ENCODE measurements at regions not wholly inside any gene's neighbourhood (a gene's known extent, or its start where the extent isn't known, plus 50 kb on each side); places are given as distances from the start of the nearest gene placed in this dataset.

DNA sequence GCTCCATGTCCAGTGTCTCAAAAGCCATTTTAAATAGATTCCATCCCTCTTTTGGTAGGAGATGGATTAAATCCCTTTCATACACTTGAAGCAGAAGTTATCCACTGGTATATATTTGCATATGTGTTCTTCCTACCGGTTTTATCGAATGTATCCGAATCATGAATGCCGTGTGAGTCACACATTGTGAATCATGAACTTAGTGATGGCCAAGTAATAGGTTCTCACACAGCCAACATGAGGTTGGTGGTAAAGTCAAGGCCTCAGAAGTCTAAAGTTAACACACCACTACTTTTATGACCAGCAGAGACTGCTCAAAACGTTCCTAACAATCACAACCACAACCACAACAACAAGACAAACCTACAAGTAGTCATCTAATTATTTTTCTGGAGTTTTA is 345.5 kb downstream of the THBS2 start:
- Histone ChIP-seq H3K27ac (ENCODE audit: low read depth in 1 of 2, low read length in 2 of 2) (no peak overlapping the region), H3K4me1 (ENCODE audit: insufficient read depth, low read length) (peaks cover 14% of the 10 kb centered on the region), H3K9me3 (ENCODE audit: control insufficient read depth in 1 of 2, insufficient read depth in 1 of 2, low read length in 2 of 2) (peaks cover 0 to 6% of the 10 kb centered on the region in 2 experiments), H3K36me3 (ENCODE audit: insufficient read depth, low read length) (no peaks in the 10 kb centered on the region), H3K4me3 (ENCODE audit: low read length) (no peak overlapping the region), H3K27me3 (ENCODE audit: control insufficient read depth in 1 of 2, insufficient read depth in 2 of 2, low read length in 2 of 2) (peaks cover 0 to 2% of the 10 kb centered on the region in 2 experiments)
- ATAC-seq (ENCODE audit: poor library complexity) (no peak), DNase-seq (no peak)
- TF ChIP-seq CTCF (IDR thresholded peaks at IDR 0.05) = no peak
- POLR2A ChIA-PET = no interaction called here
- Mint-ChIP-seq H3K9me3 (no peaks in the 10 kb centered on the region), H3K4me1 (ENCODE audit: low read depth) (no peaks in the 10 kb centered on the region), H3K27me3 (no peaks in the 10 kb centered on the region), H3K36me3 (ENCODE audit: low read depth) (no peaks in the 10 kb centered on the region), H3K4me3 (no peak overlapping the region), H3K27ac (no peak overlapping the region)
- intact Hi-C loops (cut with DNase I, micrococcal nuclease) = no loop called here
- CTCF ChIA-PET = no interaction called here

DNA sequence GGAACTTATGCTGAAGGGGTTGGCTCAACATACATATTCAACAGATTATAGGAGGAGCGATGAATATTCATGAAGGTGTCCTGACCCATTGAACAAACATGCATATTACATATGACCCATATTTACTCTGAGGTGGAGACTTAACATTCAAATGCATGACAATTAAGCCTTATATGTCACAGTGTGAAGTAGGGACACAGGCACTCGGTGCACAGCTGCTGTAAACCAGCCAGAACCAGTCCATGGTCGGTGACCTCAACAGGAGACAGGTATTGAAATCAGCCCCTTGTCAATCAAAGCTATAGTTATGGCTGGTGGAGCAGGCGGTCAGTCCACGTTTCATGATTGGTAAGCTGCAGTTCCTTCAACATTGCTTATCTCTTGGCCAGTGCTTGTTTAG is 347.3 kb downstream of the THBS2 start:
- ATAC-seq (ENCODE audit: poor library complexity) = no peak
- no peak overlapping the region for H3K27ac Mint-ChIP-seq
- POLR2A ChIA-PET = no interaction called here

DNA sequence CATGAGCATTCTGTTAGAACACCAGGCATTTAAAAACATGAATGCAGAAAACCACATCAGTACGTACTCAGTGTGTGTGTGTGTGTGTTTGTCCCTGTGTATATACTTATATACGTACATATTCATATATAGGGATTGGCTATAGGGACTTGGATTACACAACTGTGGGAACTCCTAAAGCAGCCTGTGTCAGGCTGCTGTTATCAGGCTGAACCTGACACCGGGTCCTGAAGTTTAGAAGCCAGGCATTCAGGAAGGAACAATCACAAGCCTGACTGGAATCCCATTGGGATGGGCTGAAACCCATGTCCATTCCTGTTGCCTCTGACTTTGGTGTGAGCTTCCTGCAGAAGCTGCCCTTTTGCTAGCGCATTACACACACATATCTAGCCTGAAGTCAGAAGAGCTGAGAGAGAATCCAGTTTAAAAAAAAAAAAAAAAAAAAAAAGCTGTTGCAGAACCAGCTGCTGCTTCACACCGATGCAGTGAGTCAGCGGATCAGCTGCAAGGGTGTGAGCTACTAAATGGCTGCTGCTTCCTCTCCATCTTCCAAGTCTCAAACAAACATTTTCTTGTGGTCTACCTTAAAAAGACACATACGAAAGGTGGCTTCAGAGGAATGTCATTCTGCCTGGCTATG is 348.1 kb downstream of the THBS2 start:
- Histone ChIP-seq H3K27me3 (ENCODE audit: control insufficient read depth in 1 of 2, insufficient read depth in 2 of 2, low read length in 2 of 2) (peaks cover 0 to 2% of the 10 kb centered on the region in 2 experiments), H3K4me1 (ENCODE audit: insufficient read depth, low read length) (peaks cover 14% of the 10 kb centered on the region), H3K27ac (ENCODE audit: low read depth in 1 of 2, low read length in 2 of 2) (no peak overlapping the region), H3K36me3 (ENCODE audit: insufficient read depth, low read length) (no peaks in the 10 kb centered on the region), H3K4me3 (ENCODE audit: low read length) (no peak overlapping the region), H3K9me3 (ENCODE audit: control insufficient read depth in 1 of 2, insufficient read depth in 1 of 2, low read length in 2 of 2) (peaks cover 0 to 6% of the 10 kb centered on the region in 2 experiments)
- Mint-ChIP-seq H3K4me3 (no peak overlapping the region), H3K27ac (no peak overlapping the region), H3K4me1 (ENCODE audit: low read depth) (no peaks in the 10 kb centered on the region), H3K27me3 (no peaks in the 10 kb centered on the region), H3K9me3 (no peaks in the 10 kb centered on the region), H3K36me3 (ENCODE audit: low read depth) (no peaks in the 10 kb centered on the region)
- no peak for TF ChIP-seq CTCF (IDR thresholded peaks at IDR 0.05)
- intact Hi-C loops (cut with DNase I, micrococcal nuclease) = no loop called here
- ATAC-seq (ENCODE audit: poor library complexity) = peak; percentile 51
- CTCF ChIA-PET = no interaction called here
- POLR2A ChIA-PET = no interaction called here
- DNase-seq = peak in 4 of 14 experiments; percentile 9 to 59 (median 34)

More for the DNA sequence above, 347.3 kb downstream of the THBS2 start:
- Mint-ChIP-seq H3K27me3 (no peaks in the 10 kb centered on the region), H3K36me3 (ENCODE audit: low read depth) (no peaks in the 10 kb centered on the region), H3K9me3 (no peaks in the 10 kb centered on the region), H3K4me1 (ENCODE audit: low read depth) (no peaks in the 10 kb centered on the region), H3K4me3 (no peak overlapping the region)
- Histone ChIP-seq H3K27ac (ENCODE audit: low read depth in 1 of 2, low read length in 2 of 2) (no peak overlapping the region), H3K4me3 (ENCODE audit: low read length) (no peak overlapping the region), H3K36me3 (ENCODE audit: insufficient read depth, low read length) (no peaks in the 10 kb centered on the region), H3K27me3 (ENCODE audit: control insufficient read depth in 1 of 2, insufficient read depth in 2 of 2, low read length in 2 of 2) (peaks cover 0 to 2% of the 10 kb centered on the region in 2 experiments), H3K9me3 (ENCODE audit: control insufficient read depth in 1 of 2, insufficient read depth in 1 of 2, low read length in 2 of 2) (peaks cover 0 to 6% of the 10 kb centered on the region in 2 experiments), H3K4me1 (ENCODE audit: insufficient read depth, low read length) (peaks cover 14% of the 10 kb centered on the region)
- intact Hi-C loops (cut with DNase I, micrococcal nuclease) = no loop called here
- CTCF ChIA-PET = no interaction called here
- no peak for TF ChIP-seq CTCF (IDR thresholded peaks at IDR 0.05)
- DNase-seq = no peak
